Activated CD4-positive, CD25-positive, alpha-beta regulatory T cell treated with anti-CD3 and anti-CD28 coated beads, Interleukin-2, amount 50 U/mL, for 72 hours (primary cell): ENCODE measurements at regions not wholly inside any gene's neighbourhood (a gene's known extent, or its start where the extent isn't known, plus 50 kb on each side); places are given as distances from the start of the nearest gene placed in this dataset.

Experiments used
- DNase-seq: peaks from one replicate; pipeline ENCODE4 v3.0.0; 2021

DNA sequence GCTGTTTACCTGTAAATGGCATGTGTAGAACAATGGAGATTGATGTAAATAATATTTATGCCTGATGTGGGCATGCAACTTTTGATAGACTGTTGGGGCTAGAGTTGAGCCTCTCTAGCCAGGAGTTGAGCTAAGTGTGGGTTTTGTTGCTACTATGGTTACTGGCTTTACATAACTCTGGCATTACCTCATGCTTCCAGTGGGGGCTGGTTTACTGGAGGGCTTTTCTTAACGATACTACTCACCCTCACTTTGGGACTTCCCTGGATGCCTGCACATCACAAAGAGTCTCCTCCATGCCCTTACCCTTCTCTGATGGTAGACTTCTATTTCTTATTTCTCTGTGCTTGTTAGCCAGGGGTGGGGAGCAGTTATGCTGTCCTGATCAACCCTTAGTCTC, 524.6 kb upstream of the CDH4 start:
- DNase-seq = no peak

GRCh38 chr20:60728705-60729104, 523.4 kb upstream of the CDH4 start:
- DNase-seq = no peak

- no peak for DNase-seq
Observed at GRCh38 chr20:60729135-60729900, 522.7 kb upstream of the CDH4 start.

DNA sequence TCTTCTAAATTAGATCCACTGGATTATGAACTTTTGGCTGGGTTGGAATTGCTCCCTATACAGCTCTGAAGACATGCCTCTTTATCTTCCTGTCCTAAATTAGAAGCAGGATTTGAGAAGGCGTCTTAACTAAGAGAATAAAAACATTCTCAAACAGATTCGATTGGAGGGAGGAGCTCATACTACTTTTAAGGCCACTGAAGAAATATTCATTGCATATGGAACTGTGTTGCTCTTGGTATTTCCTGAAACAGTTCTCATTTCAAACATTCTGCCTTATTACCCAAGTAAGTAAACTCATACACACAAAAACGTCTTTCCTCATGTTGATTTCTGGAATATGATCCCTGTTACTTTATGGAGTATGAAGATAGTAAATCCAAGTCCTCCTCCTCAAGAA, 519.7 kb upstream of the CDH4 start:
- no peak for DNase-seq

GRCh38 chr20:60748086-60748485, 504.0 kb upstream of the CDH4 start:
- DNase-seq = no peak

DNA sequence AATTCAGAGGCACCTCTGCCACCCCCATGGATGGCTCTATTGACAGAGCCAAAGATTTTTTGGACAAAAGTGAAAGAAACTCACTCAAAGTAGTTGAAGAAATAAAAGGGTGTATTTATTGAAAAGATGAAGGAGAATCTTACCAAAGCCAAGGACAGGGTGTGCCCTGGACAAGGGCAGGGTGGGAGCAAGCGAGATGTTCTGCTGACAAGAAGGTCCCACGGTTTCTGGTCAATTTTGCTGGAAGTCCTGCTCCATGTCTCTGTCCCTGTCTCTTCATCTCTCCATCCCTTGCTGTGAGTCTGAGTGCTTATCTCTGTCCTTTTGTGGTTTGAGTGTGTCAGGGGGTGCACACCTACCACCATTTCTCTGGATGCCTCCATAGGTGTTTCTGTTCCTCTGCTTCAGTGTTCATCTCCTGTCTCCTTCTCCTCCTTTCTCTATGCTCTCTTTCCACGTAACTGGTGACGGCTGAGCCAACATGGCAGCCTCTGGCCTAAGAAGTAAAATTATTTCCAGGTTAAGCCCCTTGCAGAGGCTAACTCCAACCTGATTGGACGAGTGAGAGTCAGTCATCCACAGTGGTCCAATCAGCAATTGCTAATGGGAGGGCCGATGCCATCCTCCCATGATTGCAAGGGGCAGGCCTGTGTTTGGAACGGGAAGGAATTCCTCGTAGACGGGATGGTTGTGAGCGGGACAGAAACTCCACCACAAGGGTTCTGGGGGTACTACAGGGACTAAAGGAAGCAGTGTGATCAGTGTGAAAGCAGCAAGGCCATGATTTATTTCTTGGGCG, 502.1 kb upstream of the CDH4 start:
- DNase-seq = no peak

GRCh38 chr20:60750909-60751308, 501.2 kb upstream of the CDH4 start:
- no peak for DNase-seq

DNA sequence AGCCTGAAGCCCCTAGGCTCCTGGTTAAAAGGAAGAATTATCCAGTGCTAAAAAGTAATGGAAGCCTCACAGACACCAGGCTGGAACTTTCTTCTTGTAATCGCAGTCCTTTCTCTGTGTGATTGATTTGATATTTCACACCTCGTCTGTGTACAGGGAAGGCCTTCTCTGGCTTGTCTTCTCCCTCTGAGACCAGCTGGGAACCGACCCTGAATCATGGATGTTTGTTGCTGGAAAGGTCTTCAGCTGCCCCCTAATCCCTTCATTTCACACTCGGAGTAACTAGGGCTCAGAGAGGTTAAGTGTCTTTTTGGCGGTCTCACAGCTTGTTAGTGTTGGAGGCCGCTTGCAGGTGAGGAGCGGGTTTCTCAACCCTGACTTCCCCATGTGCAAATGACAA, 500.2 kb upstream of the CDH4 start:
- no peak for DNase-seq

- DNase-seq = no peak
Observed at GRCh38 chr20:60752741-60753420, 499.2 kb upstream of the CDH4 start.

DNA sequence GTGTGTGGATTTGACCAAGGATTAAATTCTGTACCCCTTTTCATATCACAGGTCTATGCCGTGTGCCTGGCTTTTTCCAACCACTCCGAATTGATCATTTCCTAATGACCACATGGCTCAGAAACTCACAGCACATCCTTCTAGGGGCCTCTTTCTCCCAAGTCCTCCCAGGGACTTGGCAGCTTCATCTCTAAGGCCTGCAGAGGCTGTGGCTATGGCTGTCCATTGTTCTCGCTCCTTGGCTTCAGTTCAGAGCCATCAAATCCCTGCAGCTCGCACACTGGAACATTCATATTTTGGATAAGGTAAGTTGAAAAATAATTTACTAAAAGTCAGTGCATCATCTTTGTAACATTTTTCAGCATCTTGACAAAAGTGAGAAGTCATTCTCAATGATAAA, 497.2 kb upstream of the CDH4 start:
- no peak for DNase-seq

GRCh38 chr20:60759651-60760050, 492.4 kb upstream of the CDH4 start:
- DNase-seq = no peak

GRCh38 chr20:60760256-60761000, 491.6 kb upstream of the CDH4 start:
- DNase-seq = no peak

DNA sequence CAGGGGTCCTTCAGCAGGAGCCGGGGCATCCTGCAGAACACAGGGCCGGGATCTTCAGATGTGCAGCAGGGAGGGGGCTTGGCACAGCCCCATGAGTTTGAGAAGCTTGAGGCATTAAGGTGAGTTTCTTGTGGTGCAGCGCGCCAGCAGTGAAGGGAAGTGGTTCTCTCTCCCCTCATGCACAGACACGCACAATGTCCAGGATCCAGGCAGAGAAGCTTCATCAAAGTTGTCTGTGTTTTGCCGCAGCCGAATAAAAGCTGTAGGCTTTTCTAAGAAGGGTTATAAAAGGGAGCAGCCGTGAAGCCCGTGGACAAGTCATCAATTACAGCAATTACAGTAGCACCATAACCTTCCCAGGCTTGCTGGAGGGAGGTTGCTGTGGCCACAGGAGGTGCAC, 491.0 kb upstream of the CDH4 start:
- DNase-seq = no peak

- DNase-seq = no peak
Observed at GRCh38 chr20:60762386-60762785, 489.7 kb upstream of the CDH4 start.

GRCh38 chr20:60764328-60764727, 487.7 kb upstream of the CDH4 start:
- DNase-seq = no peak

DNA sequence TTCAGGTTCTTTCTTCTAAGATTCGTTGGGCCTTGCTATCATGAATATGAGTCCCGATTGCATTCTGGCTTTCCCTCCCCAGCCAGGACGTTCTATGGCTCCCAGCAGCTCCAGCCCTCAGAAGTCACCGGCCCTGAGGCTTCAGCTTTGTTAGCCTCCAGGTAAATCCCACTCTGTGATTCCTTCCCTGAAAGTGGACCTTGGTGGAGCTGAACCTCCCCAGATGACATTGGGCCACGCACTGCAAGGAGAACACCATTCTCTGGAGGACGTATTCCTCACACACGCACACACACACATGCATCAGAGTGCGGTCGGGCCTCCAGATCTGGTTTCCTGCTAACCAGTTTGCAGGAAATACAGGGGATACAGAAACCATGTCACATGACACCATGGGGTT, 487.3 kb upstream of the CDH4 start:
- no peak for DNase-seq

GRCh38 chr20:60765821-60766403, 486.1 kb upstream of the CDH4 start:
- no peak for DNase-seq

DNA sequence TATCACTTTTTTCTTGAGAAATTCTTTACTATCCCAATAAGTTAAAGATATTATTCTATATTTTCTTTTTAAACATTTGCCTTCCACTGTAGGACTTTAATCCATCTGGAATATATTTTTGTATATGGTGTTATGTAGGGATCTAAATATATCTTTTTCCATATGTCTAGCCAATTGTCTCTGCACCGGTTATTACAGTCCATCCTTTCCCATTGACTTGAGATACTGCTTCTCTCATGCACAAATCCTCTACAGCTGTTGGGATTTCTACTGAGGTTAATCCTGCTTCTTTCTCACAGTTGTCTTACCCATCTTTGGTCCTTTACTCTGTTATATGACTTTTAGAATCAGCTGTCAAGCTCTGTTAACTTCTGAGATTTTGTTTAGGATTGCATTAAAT, 483.8 kb upstream of the CDH4 start:
- no peak for DNase-seq

- DNase-seq = no peak
Observed at GRCh38 chr20:60780388-60781025, 471.6 kb upstream of the CDH4 start.

GRCh38 chr20:60782959-60783625, 469.0 kb upstream of the CDH4 start:
- no peak for DNase-seq

- DNase-seq = no peak
Observed at GRCh38 chr20:60785301-60785700, 466.8 kb upstream of the CDH4 start.

DNA sequence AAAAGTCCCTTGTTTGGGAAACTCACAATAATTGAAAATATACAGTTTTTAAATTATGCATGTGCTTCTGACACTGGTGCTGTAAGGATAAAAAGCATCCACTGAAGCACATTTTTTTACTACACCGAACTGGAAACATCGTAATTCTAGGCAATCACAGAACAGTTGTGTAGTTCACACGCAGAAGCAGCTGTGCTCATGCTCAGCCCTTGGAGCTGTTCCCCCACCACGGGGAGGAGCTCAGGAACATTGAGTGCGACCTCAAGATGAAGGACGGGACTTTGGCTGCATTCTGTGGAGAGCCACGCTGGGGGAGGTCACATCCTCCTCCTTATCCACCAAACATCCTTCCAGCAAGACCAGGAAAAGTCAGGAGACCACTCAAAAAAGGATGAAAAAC, 466.3 kb upstream of the CDH4 start:
- no peak for DNase-seq
